ENCODE measurements at regions not wholly inside any gene's neighbourhood (a gene's known extent, or its start where the extent isn't known, plus 50 kb on each side); places are given as distances from the start of the nearest gene placed in this dataset.

- Histone ChIP-seq H3K4me1 (ENCODE audit: control insufficient read depth, low read length) (no peaks in the 10 kb centered on the region), H3K9me3 (ENCODE audit: control insufficient read depth, insufficient read depth, low read length) (no peaks in the 10 kb centered on the region), H3K4me2 (ENCODE audit: low read length) (no peak overlapping the region), H3K9me2 (replicated peaks; ENCODE audit: control insufficient read depth, low read length) (no peaks in the 10 kb centered on the region), H3K79me2 (ENCODE audit: control insufficient read depth, low read length) (no peaks in the 10 kb centered on the region), H3K27me3 (ENCODE audit: control insufficient read depth, low read length) (peaks cover 15% of the 10 kb centered on the region), H3K27ac (ENCODE audit: low read depth, low read length) (no peak overlapping the region), H3K4me3 (ENCODE audit: low read length) (no peak overlapping the region), H3F3A (ENCODE audit: control insufficient read depth, insufficient read depth) (no peaks in the 10 kb centered on the region), H3K36me3 (ENCODE audit: control insufficient read depth, low read length) (no peaks in the 10 kb centered on the region), H4K20me1 (ENCODE audit: control insufficient read depth, insufficient read depth, low read depth, low read length) (no peaks in the 10 kb centered on the region)
- no peak for TF ChIP-seq CTCF (IDR thresholded peaks at IDR 0.05; ENCODE audit: low read depth, low read length, poor library complexity, severe bottlenecking)
- TF ChIP-seq EZH2phosphoT487 (IDR thresholded peaks at IDR 0.05; ENCODE audit: borderline replicate concordance, low read length), result no peak
Measured at GRCh38 chr1:30634507-30634906, 88.9 kb downstream of the MATN1 start.

- Histone ChIP-seq H3K79me2 (ENCODE audit: control insufficient read depth, low read length) (no peaks in the 10 kb centered on the region), H3K9me2 (replicated peaks; ENCODE audit: control insufficient read depth, low read length) (no peaks in the 10 kb centered on the region)
Measured at GRCh38 chr1:30633294-30633693, 90.1 kb downstream of the MATN1 start.

GRCh38 chr1:30632481-30632880 is 90.9 kb downstream of the MATN1 start:
- no peaks in the 10 kb centered on the region for H3F3A ChIP-seq (ENCODE audit: control insufficient read depth, insufficient read depth)
- no peak overlapping the region for H3K4me2 ChIP-seq (ENCODE audit: low read length)
- no peaks in the 10 kb centered on the region for H3K36me3 ChIP-seq (ENCODE audit: control insufficient read depth, low read length)
- H3K27me3 ChIP-seq (ENCODE audit: control insufficient read depth, low read length), result peaks cover 8% of the 10 kb centered on the region; the same call in 1 of the 2 replicates
- H3K9me2 ChIP-seq (replicated peaks; ENCODE audit: control insufficient read depth, low read length), result no peaks in the 10 kb centered on the region
- H3K4me3 ChIP-seq (ENCODE audit: low read length), result no peak overlapping the region
- H3K4me1 ChIP-seq (ENCODE audit: control insufficient read depth, low read length), result no peaks in the 10 kb centered on the region
- no peak overlapping the region for H3K27ac ChIP-seq (ENCODE audit: low read depth, low read length)
- no peaks in the 10 kb centered on the region for H3K79me2 ChIP-seq (ENCODE audit: control insufficient read depth, low read length)
- H3K9me3 ChIP-seq (ENCODE audit: control insufficient read depth, insufficient read depth, low read length), result no peaks in the 10 kb centered on the region
- TF ChIP-seq CTCF (IDR thresholded peaks at IDR 0.05; ENCODE audit: low read depth, low read length, poor library complexity, severe bottlenecking) (no peak), EZH2phosphoT487 (IDR thresholded peaks at IDR 0.05; ENCODE audit: borderline replicate concordance, low read length) (no peak)
- H4K20me1 ChIP-seq (ENCODE audit: control insufficient read depth, insufficient read depth, low read depth, low read length), result no peaks in the 10 kb centered on the region

More at GRCh38 chr1:30633294-30633693, 90.1 kb downstream of the MATN1 start:
- no peaks in the 10 kb centered on the region for H3F3A ChIP-seq (ENCODE audit: control insufficient read depth, insufficient read depth)
- no peaks in the 10 kb centered on the region for H3K4me1 ChIP-seq (ENCODE audit: control insufficient read depth, low read length)
- no peaks in the 10 kb centered on the region for H3K36me3 ChIP-seq (ENCODE audit: control insufficient read depth, low read length)
- H4K20me1 ChIP-seq (ENCODE audit: control insufficient read depth, insufficient read depth, low read depth, low read length), result no peaks in the 10 kb centered on the region
- H3K9me3 ChIP-seq (ENCODE audit: control insufficient read depth, insufficient read depth, low read length), result no peaks in the 10 kb centered on the region
- H3K4me3 ChIP-seq (ENCODE audit: low read length), result no peak overlapping the region
- TF ChIP-seq EZH2phosphoT487 (IDR thresholded peaks at IDR 0.05; ENCODE audit: borderline replicate concordance, low read length) (no peak), CTCF (IDR thresholded peaks at IDR 0.05; ENCODE audit: low read depth, low read length, poor library complexity, severe bottlenecking) (no peak)
- peaks cover 14% of the 10 kb centered on the region for H3K27me3 ChIP-seq (ENCODE audit: control insufficient read depth, low read length)
- H3K27ac ChIP-seq (ENCODE audit: low read depth, low read length), result no peak overlapping the region
- no peak overlapping the region for H3K4me2 ChIP-seq (ENCODE audit: low read length)
